GM18909 (cell line): ENCODE measurements at regions not wholly inside any gene's neighbourhood (a gene's known extent, or its start where the extent isn't known, plus 50 kb on each side); places are given as distances from the start of the nearest gene placed in this dataset.

ENCODE experiments used
- ATAC-seq: cut with Tn5 transposase; IDR thresholded peaks from one replicate; pipeline ENCODE4 v1.9.1; 2021; ENCODE audit warnings: mild to moderate bottlenecking; ENCODE audit not compliant: unreplicated experiment, poor library complexity

GRCh38 chr2:20539133-20539719, 92.4 kb downstream of the RHOB start:
- no peak for ATAC-seq

GRCh38 chr2:20539776-20540586, 93.1 kb downstream of the RHOB start:
- ATAC-seq = no peak

GRCh38 chr2:20540587-20541293, 93.9 kb downstream of the RHOB start:
- ATAC-seq = no peak

GRCh38 chr2:20541294-20541640, 94.4 kb downstream of the RHOB start:
- no peak for ATAC-seq

GRCh38 chr2:20541651-20542050, 94.8 kb downstream of the RHOB start:
- no peak for ATAC-seq

- no peak for ATAC-seq
Observed at GRCh38 chr2:20542269-20542668, 95.4 kb downstream of the RHOB start.

- ATAC-seq = no peak
Observed at GRCh38 chr2:20542746-20543468, 96.0 kb downstream of the RHOB start.

- no peak for ATAC-seq
Observed at GRCh38 chr2:20543469-20544152, 96.7 kb downstream of the RHOB start.

- no peak for ATAC-seq
Observed at GRCh38 chr2:20544153-20544747, 97.4 kb downstream of the RHOB start.

- no peak for ATAC-seq
Observed at GRCh38 chr2:20549144-20549543, 101.8 kb downstream of the HS1BP3 start.

- ATAC-seq = no peak
Observed at GRCh38 chr2:20549691-20550348, 101.1 kb downstream of the HS1BP3 start.

GRCh38 chr2:20551260-20551944, 99.5 kb downstream of the HS1BP3 start:
- no peak for ATAC-seq

- peak; percentile 51 for ATAC-seq
Observed at GRCh38 chr2:20551945-20552328, 99.0 kb downstream of the HS1BP3 start.

- ATAC-seq = no peak
Observed at GRCh38 chr2:20552847-20553246, 98.1 kb downstream of the HS1BP3 start.

- ATAC-seq = no peak
Observed at GRCh38 chr2:20553580-20553979, 97.3 kb downstream of the HS1BP3 start.

- ATAC-seq = no peak
Observed at GRCh38 chr2:20555954-20556353, 94.9 kb downstream of the HS1BP3 start.

GRCh38 chr2:20556756-20557155, 94.1 kb downstream of the HS1BP3 start:
- no peak for ATAC-seq

- ATAC-seq = no peak
Observed at GRCh38 chr2:20557226-20557625, 93.7 kb downstream of the HS1BP3 start.

GRCh38 chr2:20557635-20558034, 93.3 kb downstream of the HS1BP3 start:
- ATAC-seq = no peak
